ENCODE measurements at regions not wholly inside any gene's neighbourhood (a gene's known extent, or its start where the extent isn't known, plus 50 kb on each side); places are given as distances from the start of the nearest gene placed in this dataset.
"Not testable (repeated sequence)": the region's sequence is repeated elsewhere in the genome, so short reads cannot be mapped to it uniquely, and the experiment has no call there.

DNA sequence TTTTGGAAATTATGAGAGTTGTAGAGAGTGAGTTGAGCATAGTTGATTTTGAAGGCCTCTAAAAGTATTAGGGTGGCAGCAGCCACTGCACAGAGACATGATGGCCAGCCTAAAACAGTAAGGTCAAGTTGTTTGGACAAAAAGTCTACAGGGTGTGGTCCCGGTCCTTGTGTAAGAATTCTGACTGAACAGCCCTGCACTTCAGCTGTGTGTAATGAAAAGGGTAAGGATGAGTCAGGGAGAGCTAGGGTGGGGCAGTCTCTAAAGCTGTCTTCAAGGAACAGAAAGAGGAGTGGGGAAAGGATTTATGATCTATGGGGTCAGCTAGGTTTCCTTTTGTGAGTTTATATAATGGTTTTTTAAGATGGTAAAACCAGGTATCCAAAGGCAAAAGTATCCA lies 284.8 kb downstream of the RPS4Y2 start:
- H3K4me3 Mint-ChIP-seq; CTCF ChIA-PET; H3K36me3 Mint-ChIP-seq; ATAC-seq (replicated peaks in 1 of 4); H3K9me3 Mint-ChIP-seq; H3K27ac ChIP-seq (ENCODE audit: low read length); H3K27me3 ChIP-seq (replicated peaks in 1 of 2; ENCODE audit: control insufficient read depth in 2 of 2, extremely low read depth in 1 of 2, insufficient read depth in 2 of 2, low read length in 1 of 2); DNase-seq; H3K4me3 ChIP-seq (ENCODE audit: control insufficient read depth in 1 of 2, extremely low read depth in 1 of 2, low read length in 1 of 2); POLR2A ChIA-PET; H3K4me1 ChIP-seq (ENCODE audit: control insufficient read depth in 1 of 2, extremely low read depth in 1 of 2, insufficient read depth in 2 of 2, low read length in 2 of 2); H3K36me3 ChIP-seq (ENCODE audit: control insufficient read depth in 2 of 2, extremely low read depth in 1 of 2, insufficient read depth in 1 of 2, low read length in 1 of 2); H3K27ac Mint-ChIP-seq; H3K27me3 Mint-ChIP-seq; H3K9me3 ChIP-seq: not testable (repeated sequence)
- WGBS (ENCODE audit: insufficient coverage) = no CpG with 5 or more reads among the region's 1 CpG
- H3K4me1 Mint-ChIP-seq = peaks cover 0 to 13% (median 0%) of the 10 kb centered on the region in 3 donors

DNA sequence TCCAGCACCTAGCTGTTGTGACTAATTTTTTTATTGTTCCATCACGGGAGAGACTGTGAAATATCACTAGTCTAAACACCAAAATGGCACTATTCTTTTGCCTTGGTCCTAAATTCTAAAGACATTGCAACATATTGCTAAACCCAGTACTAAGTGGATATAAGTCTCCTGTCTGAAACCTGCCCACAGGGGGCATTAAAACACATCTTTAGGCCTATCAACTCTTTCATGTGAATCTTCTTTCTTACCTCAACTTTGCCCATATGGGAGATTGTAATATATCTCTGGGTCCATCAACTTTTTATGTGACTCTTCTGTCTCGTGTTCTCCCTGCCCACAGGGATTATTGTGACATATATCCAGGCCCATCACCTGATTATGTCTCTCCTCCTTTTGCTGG lies 317.2 kb downstream of the RPS4Y2 start:
- Mint-ChIP-seq H3K4me3 (no peak overlapping the region), H3K9me3 (no peaks in the 10 kb centered on the region), H3K27ac (no peak overlapping the region), H3K36me3 (no peaks in the 10 kb centered on the region), H3K4me1 (peaks cover 0 to 19% (median 0%) of the 10 kb centered on the region in 3 donors), H3K27me3 (no peaks in the 10 kb centered on the region)
- WGBS (ENCODE audit: insufficient coverage) = no CpG with 5 or more reads among the region's 2 CpGs
- no peak overlapping the region for H3K4me3 ChIP-seq (ENCODE audit: control insufficient read depth in 1 of 2, extremely low read depth in 1 of 2, low read length in 1 of 2)
- no peaks in the 10 kb centered on the region for H3K27me3 ChIP-seq (replicated peaks in 1 of 2; ENCODE audit: control insufficient read depth in 2 of 2, extremely low read depth in 1 of 2, insufficient read depth in 2 of 2, low read length in 1 of 2)
- ChIA-PET POLR2A (no interaction called here), CTCF (no interaction called here)
- no peaks in the 10 kb centered on the region for H3K4me1 ChIP-seq (ENCODE audit: control insufficient read depth in 1 of 2, extremely low read depth in 1 of 2, insufficient read depth in 2 of 2, low read length in 2 of 2)
- H3K9me3 ChIP-seq = no peaks in the 10 kb centered on the region
- DNase-seq (peak in 10 of 35 experiments; percentile 1 to 31 (median 4)), ATAC-seq (replicated peaks in 1 of 4) (peak in 1 of 4 experiments; percentile 47)
- no peaks in the 10 kb centered on the region for H3K36me3 ChIP-seq (ENCODE audit: control insufficient read depth in 2 of 2, extremely low read depth in 1 of 2, insufficient read depth in 1 of 2, low read length in 1 of 2)
- no peak overlapping the region for H3K27ac ChIP-seq (ENCODE audit: low read length)

GRCh38 chrY:21073641-21074260 lies 317.8 kb downstream of the RPS4Y2 start:
- no CpG with 5 or more reads among the region's 3 CpGs for WGBS (ENCODE audit: insufficient coverage)
- H3K4me1 ChIP-seq (ENCODE audit: control insufficient read depth in 1 of 2, extremely low read depth in 1 of 2, insufficient read depth in 2 of 2, low read length in 2 of 2) = no peaks in the 10 kb centered on the region
- H3K4me1 Mint-ChIP-seq = peaks cover 0 to 19% (median 0%) of the 10 kb centered on the region in 3 donors
- H3K27me3 Mint-ChIP-seq = no peaks in the 10 kb centered on the region
- no peak overlapping the region for H3K4me3 Mint-ChIP-seq
- CTCF ChIA-PET = no interaction called here
- DNase-seq = no peak
- no peaks in the 10 kb centered on the region for H3K36me3 Mint-ChIP-seq
- no peaks in the 10 kb centered on the region for H3K27me3 ChIP-seq (replicated peaks in 1 of 2; ENCODE audit: control insufficient read depth in 2 of 2, extremely low read depth in 1 of 2, insufficient read depth in 2 of 2, low read length in 1 of 2)
- no peak overlapping the region for H3K27ac Mint-ChIP-seq
- no peak overlapping the region for H3K4me3 ChIP-seq (ENCODE audit: control insufficient read depth in 1 of 2, extremely low read depth in 1 of 2, low read length in 1 of 2)
- no peaks in the 10 kb centered on the region for H3K36me3 ChIP-seq (ENCODE audit: control insufficient read depth in 2 of 2, extremely low read depth in 1 of 2, insufficient read depth in 1 of 2, low read length in 1 of 2)
- ATAC-seq (replicated peaks in 1 of 4) = no peak
- no peak overlapping the region for H3K27ac ChIP-seq (ENCODE audit: low read length)
- H3K9me3 ChIP-seq = no peaks in the 10 kb centered on the region
- POLR2A ChIA-PET = no interaction called here
- no peaks in the 10 kb centered on the region for H3K9me3 Mint-ChIP-seq

- no peak overlapping the region for H3K27ac ChIP-seq (ENCODE audit: low read length)
- no peak overlapping the region for H3K4me3 Mint-ChIP-seq
- H3K4me1 ChIP-seq (ENCODE audit: control insufficient read depth in 1 of 2, extremely low read depth in 1 of 2, insufficient read depth in 2 of 2, low read length in 2 of 2) = no peaks in the 10 kb centered on the region
- H3K27me3 ChIP-seq (replicated peaks in 1 of 2; ENCODE audit: control insufficient read depth in 2 of 2, extremely low read depth in 1 of 2, insufficient read depth in 2 of 2, low read length in 1 of 2) = no peaks in the 10 kb centered on the region
- POLR2A ChIA-PET = no interaction called here
- ATAC-seq (replicated peaks in 1 of 4) = no peak
- no peaks in the 10 kb centered on the region for H3K9me3 ChIP-seq
- H3K36me3 ChIP-seq (ENCODE audit: control insufficient read depth in 2 of 2, extremely low read depth in 1 of 2, insufficient read depth in 1 of 2, low read length in 1 of 2) = no peaks in the 10 kb centered on the region
- no peak for DNase-seq
- WGBS (ENCODE audit: insufficient coverage) = no CpG with 5 or more reads among the region's 3 CpGs
- H3K27me3 Mint-ChIP-seq = no peaks in the 10 kb centered on the region
- H3K27ac Mint-ChIP-seq = no peak overlapping the region
- no peaks in the 10 kb centered on the region for H3K9me3 Mint-ChIP-seq
- no peak overlapping the region for H3K4me3 ChIP-seq (ENCODE audit: control insufficient read depth in 1 of 2, extremely low read depth in 1 of 2, low read length in 1 of 2)
- H3K36me3 Mint-ChIP-seq = no peaks in the 10 kb centered on the region
- H3K4me1 Mint-ChIP-seq = peaks cover 0 to 19% (median 0%) of the 10 kb centered on the region in 3 donors
- CTCF ChIA-PET = no interaction called here
Observed at GRCh38 chrY:21075658-21076057, 319.8 kb downstream of the RPS4Y2 start.

- no CpG with 5 or more reads among the region's 2 CpGs for WGBS (ENCODE audit: insufficient coverage)
- H3K4me3 Mint-ChIP-seq = no peak overlapping the region
- ATAC-seq (replicated peaks in 1 of 4) (no peak), DNase-seq (no peak)
- Histone ChIP-seq H3K27me3 (replicated peaks in 1 of 2; ENCODE audit: control insufficient read depth in 2 of 2, extremely low read depth in 1 of 2, insufficient read depth in 2 of 2, low read length in 1 of 2) (no peaks in the 10 kb centered on the region), H3K36me3 (ENCODE audit: control insufficient read depth in 2 of 2, extremely low read depth in 1 of 2, insufficient read depth in 1 of 2, low read length in 1 of 2) (no peaks in the 10 kb centered on the region), H3K9me3 (no peaks in the 10 kb centered on the region), H3K4me3 (ENCODE audit: control insufficient read depth in 1 of 2, extremely low read depth in 1 of 2, low read length in 1 of 2) (no peak overlapping the region), H3K27ac (ENCODE audit: low read length) (no peak overlapping the region), H3K4me1 (ENCODE audit: control insufficient read depth in 1 of 2, extremely low read depth in 1 of 2, insufficient read depth in 2 of 2, low read length in 2 of 2) (no peaks in the 10 kb centered on the region)
- peaks cover 0 to 9% (median 0%) of the 10 kb centered on the region in 3 donors for H3K4me1 Mint-ChIP-seq
- no peak overlapping the region for H3K27ac Mint-ChIP-seq
- POLR2A ChIA-PET = no interaction called here
- H3K9me3 Mint-ChIP-seq = no peaks in the 10 kb centered on the region
- no peaks in the 10 kb centered on the region for H3K36me3 Mint-ChIP-seq
- CTCF ChIA-PET = no interaction called here
- H3K27me3 Mint-ChIP-seq = no peaks in the 10 kb centered on the region
Observed at GRCh38 chrY:21079670-21080069, 323.8 kb downstream of the RPS4Y2 start.

DNA sequence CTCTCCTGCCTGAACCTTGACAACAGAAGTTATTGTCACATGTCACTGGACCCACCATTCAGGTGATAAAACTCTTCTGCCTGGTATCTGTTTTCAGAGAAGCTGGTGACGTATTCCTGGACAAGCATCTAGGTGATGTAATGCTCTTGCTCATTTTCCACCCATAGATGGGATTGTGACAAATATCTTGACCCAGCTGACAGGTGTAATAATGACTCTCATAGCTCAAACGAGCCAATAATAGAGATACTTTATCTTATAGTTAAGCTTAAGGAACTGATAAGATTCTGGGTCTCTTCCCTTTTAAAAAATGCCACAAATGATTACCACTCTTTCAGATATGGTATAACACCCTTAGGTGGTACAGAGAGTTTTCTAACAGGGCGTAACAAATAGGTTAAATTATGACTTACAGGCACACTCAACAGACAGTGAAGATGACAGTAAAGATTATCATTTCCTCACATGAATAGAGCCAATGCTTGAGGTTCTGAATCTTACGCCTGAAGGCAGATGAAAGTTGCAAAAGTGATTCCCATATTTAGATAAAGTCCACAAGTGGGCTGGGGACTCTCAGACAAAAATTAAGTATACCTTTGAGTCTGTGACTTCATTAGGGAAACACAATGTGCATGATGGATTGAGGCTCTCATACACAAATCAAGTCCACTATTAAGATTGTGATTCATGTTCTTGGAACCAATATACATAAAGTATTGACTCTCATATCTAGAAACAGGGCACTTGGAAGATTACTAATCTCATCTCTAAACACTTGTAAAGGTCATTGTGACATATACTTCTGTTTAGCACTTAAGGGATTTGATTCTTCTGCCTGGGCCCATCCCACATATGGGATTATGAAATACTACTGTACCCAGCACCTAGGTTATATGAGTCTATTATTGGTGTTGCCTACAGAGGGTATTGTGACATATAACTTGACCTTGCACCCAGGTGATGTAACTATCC lies 326.0 kb downstream of the RPS4Y2 start:
- Histone ChIP-seq H3K27ac (ENCODE audit: low read length) (no peak overlapping the region), H3K4me3 (ENCODE audit: control insufficient read depth in 1 of 2, extremely low read depth in 1 of 2, low read length in 1 of 2) (no peak overlapping the region), H3K9me3 (no peaks in the 10 kb centered on the region), H3K4me1 (ENCODE audit: control insufficient read depth in 1 of 2, extremely low read depth in 1 of 2, insufficient read depth in 2 of 2, low read length in 2 of 2) (no peaks in the 10 kb centered on the region), H3K27me3 (replicated peaks in 1 of 2; ENCODE audit: control insufficient read depth in 2 of 2, extremely low read depth in 1 of 2, insufficient read depth in 2 of 2, low read length in 1 of 2) (no peaks in the 10 kb centered on the region), H3K36me3 (ENCODE audit: control insufficient read depth in 2 of 2, extremely low read depth in 1 of 2, insufficient read depth in 1 of 2, low read length in 1 of 2) (no peaks in the 10 kb centered on the region)
- ChIA-PET CTCF (no interaction called here), POLR2A (no interaction called here)
- H3K27me3 Mint-ChIP-seq = no peaks in the 10 kb centered on the region
- DNase-seq = no peak
- H3K4me1 Mint-ChIP-seq = peaks cover 0 to 5% (median 0%) of the 10 kb centered on the region in 3 donors
- no peak overlapping the region for H3K4me3 Mint-ChIP-seq
- no peak for ATAC-seq (replicated peaks in 1 of 4)
- no peaks in the 10 kb centered on the region for H3K9me3 Mint-ChIP-seq
- H3K36me3 Mint-ChIP-seq = peaks cover 6% of the 10 kb centered on the region
- no peak overlapping the region for H3K27ac Mint-ChIP-seq
- WGBS (ENCODE audit: insufficient coverage) = no CpG with 5 or more reads among the region's 4 CpGs

Measured in T-cell (primary cell).